HepG2 (cell line): ENCODE measurements at regions not wholly inside any gene's neighbourhood (a gene's known extent, or its start where the extent isn't known, plus 50 kb on each side); places are given as distances from the start of the nearest gene placed in this dataset.
A peak's percentile ranks its signal among the peaks of the same experiment; 100 is the strongest.
"Not testable (repeated sequence)": the region's sequence is repeated elsewhere in the genome, so short reads cannot be mapped to it uniquely, and the experiment has no call there.

Experiments
- ATAC-seq: fragments of 200-7000 bp; cut with Tn5 transposase; 3 replicates; pipeline ENCODE4 v1.9.1; 2020; ENCODE audit warnings: mild to moderate bottlenecking, moderate library complexity
- BruUV-seq: library from RNA; stranded (reverse); fragments of 400-500 nt; replicated peaks from 2 replicates; lab custom pipeline; 2021; lab: Mats Ljungman, UMichigan
- CTCF ChIA-PET: fragments of 300-600 bp; formaldehyde crosslinking; extraction: SDS; loops from one replicate; lab custom pipeline; 2021; ENCODE audit warnings: low total read pairs, inconsistent platforms, low intra/inter-chr PET ratio; lab: Yijun Ruan, JAX
- POLR2A ChIA-PET: fragments of 350-600 bp; sonication (Branson Sonifier 250); formaldehyde crosslinking; loops from one replicate; lab custom pipeline; 2020; ENCODE audit warnings: antibody characterized with exemption, inconsistent platforms; lab: Yijun Ruan, JAX
- DNase-seq: peaks from one replicate; pipeline ENCODE4 v3.0.0-alpha.2; 2015; ENCODE audit warnings: low spot score
- FAIRE-seq: peaks from 3 replicates; lab custom pipeline; 2011; peaks lifted over from hg19 to GRCh38; lab: Jason Lieb, UNC
- H2AFZ ChIP-seq: one replicate; pipeline ENCODE4 v1.6.1; 2011; ENCODE audit warnings: low read length, inconsistent platforms
- H3K27ac ChIP-seq: fragments of 300-600 bp; 3 replicates; pipeline ENCODE4 v1.8.0; 2011; ENCODE audit warnings: mixed run types, mild to moderate bottlenecking, mixed read lengths, low read length, inconsistent platforms; ENCODE audit not compliant: insufficient read depth; ENCODE audit errors: extremely low read length
- H3K27me3 ChIP-seq, 2 experiments: fragments of 200-600 bp in 1 of 2; 2 replicates in 1 of 2; 3 replicates in 1 of 2; pipeline versions ENCODE4 v1.6.0 to v1.8.0; 2011; ENCODE audit warnings: low read length in 2 of 2, mild to moderate bottlenecking in 2 of 2, moderate library complexity in 2 of 2, inconsistent platforms in 1 of 2; ENCODE audit not compliant: insufficient read depth in 2 of 2, control insufficient read depth in 1 of 2
- H3K36me3 ChIP-seq, 2 experiments: fragments of 200-600 bp in 1 of 2; replicated peaks in 1 of 2; 2 replicates in 1 of 2; 3 replicates in 1 of 2; pipeline versions ENCODE4 v1.5.1 to v1.8.0; 2011; ENCODE audit warnings: low read length in 2 of 2, inconsistent platforms in 1 of 2; ENCODE audit not compliant: insufficient read depth in 2 of 2, control insufficient read depth in 1 of 2
- H3K4me1 ChIP-seq: 2 replicates; pipeline ENCODE4 v1.5.1; 2012; ENCODE audit warnings: low read length, inconsistent platforms; ENCODE audit not compliant: insufficient read depth
- H3K4me2 ChIP-seq: 2 replicates; pipeline ENCODE4 v1.6.0; 2011; ENCODE audit warnings: low read depth, low read length, inconsistent platforms
- H3K4me3 ChIP-seq, 3 experiments: fragments of 200-600 bp in 1 of 3; sonication (generic), shearing (Covaris generic) in 1 of 3; replicated peaks in 1 of 3; 2 replicates each; pipeline ENCODE4 v1.5.1; 2011 to 2016; ENCODE audit warnings: low read length in 3 of 3, inconsistent platforms in 2 of 3, low read depth in 2 of 3, mild to moderate bottlenecking in 2 of 3, control low read depth in 1 of 3, mixed read lengths in 1 of 3; ENCODE audit not compliant: insufficient read depth in 1 of 3
- H3K79me2 ChIP-seq: one replicate; pipeline ENCODE4 v1.6.1; 2011; ENCODE audit warnings: low read length, inconsistent platforms; ENCODE audit not compliant: insufficient read depth
- H3K9ac ChIP-seq: 2 replicates; pipeline ENCODE4 v1.6.0; 2011; ENCODE audit warnings: mild to moderate bottlenecking, low read depth, low read length, inconsistent platforms; ENCODE audit not compliant: insufficient read depth
- H3K9me3 ChIP-seq: 2 replicates; pipeline ENCODE4 v1.5.1; 2012; ENCODE audit warnings: mild to moderate bottlenecking, low read length
- H4K20me1 ChIP-seq: 2 replicates; pipeline ENCODE4 v1.6.0; 2011; ENCODE audit warnings: inconsistent platforms, mild to moderate bottlenecking, low read length, moderate library complexity; ENCODE audit not compliant: insufficient read depth
- FOSL2 ChIP-seq: sonication (generic); formaldehyde crosslinking; IDR thresholded peaks from 2 replicates; pipeline ENCODE4 v1.4.0; 2020; ENCODE audit warnings: missing genetic modification reagents
- FOXA1 ChIP-seq, 2 experiments: fragments of 450-650 bp in 1 of 2; sonication (generic) in 1 of 2; formaldehyde crosslinking in 1 of 2; IDR thresholded peaks; 2 replicates each; pipeline versions ENCODE4 v1.4.0 to v1.6.1; 2016 to 2020; ENCODE audit warnings: missing genetic modification reagents in 1 of 2
- FOXA3 ChIP-seq: IDR thresholded peaks from 2 replicates; pipeline ENCODE4 v1.6.1; 2016; ENCODE audit warnings: missing genetic modification reagents, missing compliant biosample characterization
- FOXO1 ChIP-seq: sonication (generic); formaldehyde crosslinking; IDR thresholded peaks from 2 replicates; pipeline ENCODE4 v1.4.0; 2020; ENCODE audit warnings: missing genetic modification reagents
- FOXP1 ChIP-seq, 2 experiments: fragments of 450-650 bp in 1 of 2; IDR thresholded peaks; 2 replicates each; pipeline ENCODE4 v1.6.1; 2017 to 2018; ENCODE audit warnings: antibody characterized with exemption in 1 of 2
- PAXIP1 ChIP-seq: sonication (generic); formaldehyde crosslinking; conservative IDR thresholded peaks from 2 replicates; pipeline ENCODE4 v1.4.0; 2020; ENCODE audit warnings: mild to moderate bottlenecking, missing genetic modification reagents, moderate library complexity
- SP5 ChIP-seq: IDR thresholded peaks from 2 replicates; pipeline ENCODE4 v1.6.1; 2016; ENCODE audit warnings: low read depth, borderline replicate concordance
- ZNF281 ChIP-seq: sonication (generic); formaldehyde crosslinking; IDR thresholded peaks from 2 replicates; pipeline ENCODE4 v1.4.0; 2020; ENCODE audit warnings: missing genetic modification reagents, borderline replicate concordance
- ZNF292 ChIP-seq: sonication (generic); formaldehyde crosslinking; IDR thresholded peaks from 2 replicates; pipeline ENCODE4 v1.8.1; 2022; ENCODE audit warnings: mild to moderate bottlenecking, low read depth, missing genetic modification reagents, borderline replicate concordance
- ZNF331 ChIP-seq: sonication (generic); formaldehyde crosslinking; IDR thresholded peaks from 2 replicates; pipeline ENCODE4 v1.4.0; 2020; ENCODE audit warnings: missing genetic modification reagents
- WGBS: methylation state at CpG from one replicate; pipeline ENCODE4 v1.1.6; 2017; ENCODE audit warnings: low lambda C conversion rate; 5-methylcytosine and 5-hydroxymethylcytosine counted together
- in situ Hi-C: cut with HindIII; loops from 2 replicates; pipeline ENCODE4 v1.10.0; 2017; ENCODE audit warnings: low pct_unique_long_range_greater_than_20kb; ENCODE audit not compliant: extremely low pct_ligation_motif_present
- intact Hi-C: fragments of 100-400 bp; cut with micrococcal nuclease; formaldehyde crosslinking; loops from one replicate; pipeline ENCODE4 v1.10.0; 2022; ENCODE audit not compliant: unreplicated experiment
- TF ChIP-seq, protein P1 (sequence below): sonication (generic); formaldehyde crosslinking; IDR thresholded peaks from 2 replicates; pipeline ENCODE4 v1.4.0; 2020; ENCODE audit warnings: missing genetic modification reagents

DNA sequence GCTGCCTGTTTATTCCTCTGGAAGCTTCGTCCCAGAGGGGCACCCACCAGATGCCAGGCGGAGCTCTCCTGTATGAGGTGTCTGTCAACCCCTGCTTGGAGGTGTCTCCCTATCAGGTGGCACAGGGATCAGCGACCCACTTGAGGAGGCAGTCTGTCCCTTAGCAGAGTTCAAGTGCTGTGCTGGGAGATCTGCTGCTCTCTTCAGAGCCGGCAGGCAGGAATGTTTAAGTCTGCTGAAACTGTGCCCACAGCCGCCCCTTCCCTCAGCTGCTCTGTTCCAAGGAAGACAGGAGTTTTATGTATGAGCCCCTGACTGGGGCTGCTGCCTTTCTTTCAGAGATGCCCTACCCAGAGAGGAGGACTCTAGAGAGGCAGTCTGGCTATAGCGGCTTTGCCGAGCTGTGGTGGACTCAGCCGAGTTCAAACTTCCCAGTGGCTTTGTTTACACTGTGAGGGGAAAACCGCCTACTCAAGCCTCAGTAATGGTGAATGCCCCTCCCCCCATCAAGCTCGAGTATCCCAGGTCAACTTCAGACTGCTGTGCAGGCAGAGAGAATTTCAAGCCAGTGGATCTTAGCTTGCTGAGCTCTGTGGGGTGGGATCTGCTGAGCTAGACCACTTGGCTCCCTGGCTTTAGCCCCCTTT is 279.8 kb downstream of the TTC8 start:
- intact Hi-C loops; H3K9ac ChIP-seq; H4K20me1 ChIP-seq; CTCF ChIA-PET; POLR2A ChIA-PET; H3K27ac ChIP-seq; H3K36me3 ChIP-seq; H3K9me3 ChIP-seq; H2AFZ ChIP-seq; BruUV-seq; in situ Hi-C loops; H3K27me3 ChIP-seq; H3K79me2 ChIP-seq; TF ChIP-seq FOXA1, FOXP1 (IDR thresholded peaks at IDR 0.05): not testable (repeated sequence)
- 73% methylated on average over 2 of the region's 10 CpGs for WGBS
- Histone ChIP-seq H3K4me3 (0 out of 6 replicates have a peak overlapping the region, but pooled peaks of 1 of the 3 experiments have one; percentile 33), H3K4me1 (peaks cover 15% of the 10 kb centered on the region; the same call in 1 of the 2 replicates), H3K4me2 (peak overlapping the region; percentile 55)
- ATAC-seq (peak; percentile 62), FAIRE-seq (peak; percentile 12), DNase-seq (peak; percentile 49)
- TF ChIP-seq PAXIP1 (CRISPR knock-in tag) (peak; percentile 56; the same call in 1 of the 2 replicates), ZNF292 (CRISPR knock-in tag) (peak; percentile 77; the same call in 1 of the 2 replicates), ZNF281 (peak; percentile 94), FOXA1 (CRISPR knock-in tag; IDR thresholded peaks at IDR 0.05) (peak; percentile 78), FOXO1 (0 out of 2 replicates have a peak, but pooled peaks have one; percentile 9), FOXA3 (peak; percentile 70), ZNF331 (CRISPR knock-in tag) (0 out of 2 replicates have a peak, but pooled peaks have one; percentile 49), SP5 (0 out of 2 replicates have a peak, but pooled peaks have one; percentile 23), FOXP1 (CRISPR knock-in tag; IDR thresholded peaks at IDR 0.05) (0 out of 2 replicates have a peak, but pooled peaks have one; percentile 10), FOSL2 (CRISPR knock-in tag) (peak; percentile 19; the same call in 1 of the 2 replicates)
- TF ChIP-seq, protein P1, sequence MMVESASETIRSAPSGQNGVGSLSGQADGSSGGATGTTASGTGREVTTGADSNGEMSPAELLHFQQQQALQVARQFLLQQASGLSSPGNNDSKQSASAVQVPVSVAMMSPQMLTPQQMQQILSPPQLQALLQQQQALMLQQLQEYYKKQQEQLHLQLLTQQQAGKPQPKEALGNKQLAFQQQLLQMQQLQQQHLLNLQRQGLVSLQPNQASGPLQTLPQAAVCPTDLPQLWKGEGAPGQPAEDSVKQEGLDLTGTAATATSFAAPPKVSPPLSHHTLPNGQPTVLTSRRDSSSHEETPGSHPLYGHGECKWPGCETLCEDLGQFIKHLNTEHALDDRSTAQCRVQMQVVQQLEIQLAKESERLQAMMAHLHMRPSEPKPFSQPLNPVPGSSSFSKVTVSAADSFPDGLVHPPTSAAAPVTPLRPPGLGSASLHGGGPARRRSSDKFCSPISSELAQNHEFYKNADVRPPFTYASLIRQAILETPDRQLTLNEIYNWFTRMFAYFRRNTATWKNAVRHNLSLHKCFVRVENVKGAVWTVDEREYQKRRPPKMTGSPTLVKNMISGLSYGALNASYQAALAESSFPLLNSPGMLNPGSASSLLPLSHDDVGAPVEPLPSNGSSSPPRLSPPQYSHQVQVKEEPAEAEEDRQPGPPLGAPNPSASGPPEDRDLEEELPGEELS (CRISPR knock-in tag): peak; percentile 26; the same call in 1 of the 2 replicates
